Progenitor cell of endocrine pancreas (in vitro differentiated cells): ENCODE measurements at regions not wholly inside any gene's neighbourhood (a gene's known extent, or its start where the extent isn't known, plus 50 kb on each side); places are given as distances from the start of the nearest gene placed in this dataset.
"Not testable (repeated sequence)": the region's sequence is repeated elsewhere in the genome, so short reads cannot be mapped to it uniquely, and the experiment has no call there.

Source experiments
- DNase-seq: peaks from one replicate; pipeline ENCODE4 v3.0.0; 2021; ENCODE audit warnings: low spot score; ENCODE audit not compliant: unreplicated experiment
- H3K27ac Mint-ChIP-seq: 2 replicates; pipeline ENCODE4 v1.8.0; 2021; ENCODE audit warnings: mild to moderate bottlenecking, moderate library complexity, mixed read lengths
- H3K27me3 Mint-ChIP-seq: 2 replicates; pipeline ENCODE4 v1.8.0; 2021; ENCODE audit warnings: mixed read lengths
- H3K36me3 Mint-ChIP-seq: 2 replicates; pipeline ENCODE4 v1.8.0; 2022; ENCODE audit warnings: mixed read lengths; ENCODE audit not compliant: insufficient read depth
- H3K4me1 Mint-ChIP-seq: 2 replicates; pipeline ENCODE4 v1.8.0; 2021; ENCODE audit warnings: low read depth, mixed read lengths
- H3K4me3 Mint-ChIP-seq: 2 replicates; pipeline ENCODE4 v1.8.0; 2021; ENCODE audit warnings: low read depth, mild to moderate bottlenecking, moderate library complexity, mixed read lengths
- H3K9me3 Mint-ChIP-seq: 2 replicates; pipeline ENCODE4 v1.8.0; 2021; ENCODE audit warnings: low read depth, mixed read lengths
- CTCF ChIP-seq: fragments of 200-600 bp; sonication (generic); IDR thresholded peaks from one replicate; pipeline ENCODE4 v1.5.0; 2021; ENCODE audit warnings: antibody characterized with exemption, mild to moderate bottlenecking; ENCODE audit not compliant: unreplicated experiment

- H3K9me3 Mint-ChIP-seq: peaks cover 4% of the 10 kb centered on the region
- no peak for TF ChIP-seq CTCF
- no peak for DNase-seq
- no peak overlapping the region for H3K27ac Mint-ChIP-seq
- peaks cover 1% of the 10 kb centered on the region for H3K27me3 Mint-ChIP-seq
- no peaks in the 10 kb centered on the region for H3K4me1 Mint-ChIP-seq
- no peak overlapping the region for H3K4me3 Mint-ChIP-seq
- H3K36me3 Mint-ChIP-seq: no peaks in the 10 kb centered on the region
Measured at GRCh38 chr13:105841286-105841685, 694.2 kb downstream of the EFNB2 start.

GRCh38 chr13:105838231-105838630, 697.2 kb downstream of the EFNB2 start:
- no peak for TF ChIP-seq CTCF
- peaks cover 2% of the 10 kb centered on the region for H3K27me3 Mint-ChIP-seq
- no peak for DNase-seq
- H3K9me3 Mint-ChIP-seq: no peaks in the 10 kb centered on the region
- no peak overlapping the region for H3K4me3 Mint-ChIP-seq
- no peaks in the 10 kb centered on the region for H3K36me3 Mint-ChIP-seq
- no peak overlapping the region for H3K27ac Mint-ChIP-seq
- H3K4me1 Mint-ChIP-seq: no peaks in the 10 kb centered on the region

- H3K36me3 Mint-ChIP-seq, H3K27me3 Mint-ChIP-seq, H3K4me1 Mint-ChIP-seq, H3K27ac Mint-ChIP-seq, H3K4me3 Mint-ChIP-seq, DNase-seq, H3K9me3 Mint-ChIP-seq: not testable (repeated sequence)
Measured at GRCh38 chr13:105837295-105837694, 698.2 kb downstream of the EFNB2 start.

- no peaks in the 10 kb centered on the region for H3K4me1 Mint-ChIP-seq
- H3K9me3 Mint-ChIP-seq: peaks cover 6% of the 10 kb centered on the region
- no peak for TF ChIP-seq CTCF
Measured at GRCh38 chr13:105830821-105831220, 704.6 kb downstream of the EFNB2 start.

GRCh38 chr13:105827111-105827809, 708.2 kb downstream of the EFNB2 start:
- Mint-ChIP-seq H3K9me3 (peaks cover 6% of the 10 kb centered on the region), H3K36me3 (no peaks in the 10 kb centered on the region), H3K4me1 (no peaks in the 10 kb centered on the region), H3K27me3 (peaks cover 4% of the 10 kb centered on the region), H3K27ac (no peak overlapping the region), H3K4me3 (no peak overlapping the region)
- TF ChIP-seq CTCF: no peak
- DNase-seq: no peak

More at GRCh38 chr13:105830821-105831220, 704.6 kb downstream of the EFNB2 start:
- H3K4me3 Mint-ChIP-seq: no peak overlapping the region
- DNase-seq: no peak
- H3K27me3 Mint-ChIP-seq: no peaks in the 10 kb centered on the region
- H3K27ac Mint-ChIP-seq: no peak overlapping the region
- H3K36me3 Mint-ChIP-seq: no peaks in the 10 kb centered on the region

GRCh38 chr13:105825071-105825470, 710.4 kb downstream of the EFNB2 start:
- H3K27me3 Mint-ChIP-seq: peaks cover 10% of the 10 kb centered on the region
- no peak for DNase-seq
- peaks cover 3% of the 10 kb centered on the region for H3K9me3 Mint-ChIP-seq
- no peak for TF ChIP-seq CTCF
- H3K4me3 Mint-ChIP-seq: no peak overlapping the region
- H3K36me3 Mint-ChIP-seq: no peaks in the 10 kb centered on the region
- H3K4me1 Mint-ChIP-seq: no peaks in the 10 kb centered on the region
- no peak overlapping the region for H3K27ac Mint-ChIP-seq
